A549 (cell line): ENCODE measurements at regions not wholly inside any gene's neighbourhood (a gene's known extent, or its start where the extent isn't known, plus 50 kb on each side); places are given as distances from the start of the nearest gene placed in this dataset.

ENCODE experiments used
- EP300 ChIP-seq, 2 experiments: fragments of >200 bp; sonication (Bioruptor Twin); formaldehyde crosslinking; IDR thresholded peaks; 2 replicates in 1 of 2; 3 replicates in 1 of 2; pipeline ENCODE4 v1.6.1; 2016 to 2017
- ESRRA ChIP-seq: fragments of 150-350 bp; IDR thresholded peaks from 2 replicates; pipeline ENCODE4 v1.6.1; 2014; ENCODE audit warnings: mild to moderate bottlenecking, low read length, borderline replicate concordance
- POLR2A ChIP-seq: IDR thresholded peaks from 2 replicates; pipeline ENCODE4 v1.6.1; 2012; ENCODE audit warnings: mild to moderate bottlenecking, low read length
- TP53 ChIP-seq: fragments of 250-450 bp; sonication (Bioruptor Pico); IDR thresholded peaks from 2 replicates; pipeline ENCODE4 v1.5.0; 2021; ENCODE audit warnings: mild to moderate bottlenecking, moderate library complexity
- TF ChIP-seq, protein P1 (sequence below): fragments of >200 bp; sonication (Bioruptor Twin); formaldehyde crosslinking; IDR thresholded peaks from 3 replicates; pipeline ENCODE4 v1.5.1; 2016
- TF ChIP-seq, protein P2 (sequence below): IDR thresholded peaks from 2 replicates; pipeline ENCODE4 v1.6.1; 2012
- TF ChIP-seq, protein P3 (sequence below): fragments of 450-650 bp; IDR thresholded peaks from 2 replicates; pipeline ENCODE4 v1.6.1; 2014; ENCODE audit warnings: antibody characterized with exemption
- TF ChIP-seq, protein P4 (sequence below): fragments of >200 bp; sonication (Bioruptor Twin); formaldehyde crosslinking; IDR thresholded peaks from 3 replicates; pipeline ENCODE4 v1.6.1; 2016

DNA sequence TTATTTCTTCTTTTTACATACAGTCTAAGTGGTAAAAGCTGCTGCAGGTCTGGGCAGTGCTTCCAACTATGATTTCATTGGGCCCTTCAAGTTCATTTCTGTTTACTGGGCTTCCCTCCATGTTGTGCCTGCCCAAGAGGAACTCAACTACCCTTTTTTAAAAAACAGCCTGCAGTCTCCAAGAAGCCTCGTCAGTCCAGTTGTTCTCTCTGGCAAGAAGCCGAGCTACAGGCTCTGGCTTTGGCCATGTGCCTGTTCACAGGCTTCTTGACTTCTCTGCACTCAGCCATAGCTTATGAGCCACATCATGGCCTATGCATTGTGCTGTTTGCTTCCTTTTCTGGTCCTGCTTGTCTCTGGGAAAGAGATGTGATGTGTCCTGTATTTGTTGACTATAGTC is 119.7 kb upstream of the PJA2 start:
- TF ChIP-seq ESRRA (no peak), POLR2A (no peak), EP300 (IDR thresholded peaks at IDR 0.05) (no peak), TP53 (no peak)
- TF ChIP-seq, protein P1, sequence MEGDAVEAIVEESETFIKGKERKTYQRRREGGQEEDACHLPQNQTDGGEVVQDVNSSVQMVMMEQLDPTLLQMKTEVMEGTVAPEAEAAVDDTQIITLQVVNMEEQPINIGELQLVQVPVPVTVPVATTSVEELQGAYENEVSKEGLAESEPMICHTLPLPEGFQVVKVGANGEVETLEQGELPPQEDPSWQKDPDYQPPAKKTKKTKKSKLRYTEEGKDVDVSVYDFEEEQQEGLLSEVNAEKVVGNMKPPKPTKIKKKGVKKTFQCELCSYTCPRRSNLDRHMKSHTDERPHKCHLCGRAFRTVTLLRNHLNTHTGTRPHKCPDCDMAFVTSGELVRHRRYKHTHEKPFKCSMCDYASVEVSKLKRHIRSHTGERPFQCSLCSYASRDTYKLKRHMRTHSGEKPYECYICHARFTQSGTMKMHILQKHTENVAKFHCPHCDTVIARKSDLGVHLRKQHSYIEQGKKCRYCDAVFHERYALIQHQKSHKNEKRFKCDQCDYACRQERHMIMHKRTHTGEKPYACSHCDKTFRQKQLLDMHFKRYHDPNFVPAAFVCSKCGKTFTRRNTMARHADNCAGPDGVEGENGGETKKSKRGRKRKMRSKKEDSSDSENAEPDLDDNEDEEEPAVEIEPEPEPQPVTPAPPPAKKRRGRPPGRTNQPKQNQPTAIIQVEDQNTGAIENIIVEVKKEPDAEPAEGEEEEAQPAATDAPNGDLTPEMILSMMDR: no peak
- TF ChIP-seq, protein P2, sequence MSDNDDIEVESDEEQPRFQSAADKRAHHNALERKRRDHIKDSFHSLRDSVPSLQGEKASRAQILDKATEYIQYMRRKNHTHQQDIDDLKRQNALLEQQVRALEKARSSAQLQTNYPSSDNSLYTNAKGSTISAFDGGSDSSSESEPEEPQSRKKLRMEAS: no peak
- TF ChIP-seq, protein P3, sequence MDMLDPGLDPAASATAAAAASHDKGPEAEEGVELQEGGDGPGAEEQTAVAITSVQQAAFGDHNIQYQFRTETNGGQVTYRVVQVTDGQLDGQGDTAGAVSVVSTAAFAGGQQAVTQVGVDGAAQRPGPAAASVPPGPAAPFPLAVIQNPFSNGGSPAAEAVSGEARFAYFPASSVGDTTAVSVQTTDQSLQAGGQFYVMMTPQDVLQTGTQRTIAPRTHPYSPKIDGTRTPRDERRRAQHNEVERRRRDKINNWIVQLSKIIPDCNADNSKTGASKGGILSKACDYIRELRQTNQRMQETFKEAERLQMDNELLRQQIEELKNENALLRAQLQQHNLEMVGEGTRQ: no peak
- TF ChIP-seq, protein P4, sequence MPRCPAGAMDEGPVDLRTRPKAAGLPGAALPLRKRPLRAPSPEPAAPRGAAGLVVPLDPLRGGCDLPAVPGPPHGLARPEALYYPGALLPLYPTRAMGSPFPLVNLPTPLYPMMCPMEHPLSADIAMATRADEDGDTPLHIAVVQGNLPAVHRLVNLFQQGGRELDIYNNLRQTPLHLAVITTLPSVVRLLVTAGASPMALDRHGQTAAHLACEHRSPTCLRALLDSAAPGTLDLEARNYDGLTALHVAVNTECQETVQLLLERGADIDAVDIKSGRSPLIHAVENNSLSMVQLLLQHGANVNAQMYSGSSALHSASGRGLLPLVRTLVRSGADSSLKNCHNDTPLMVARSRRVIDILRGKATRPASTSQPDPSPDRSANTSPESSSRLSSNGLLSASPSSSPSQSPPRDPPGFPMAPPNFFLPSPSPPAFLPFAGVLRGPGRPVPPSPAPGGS: no peak
